ENCODE measurements at regions not wholly inside any gene's neighbourhood (a gene's known extent, or its start where the extent isn't known, plus 50 kb on each side); places are given as distances from the start of the nearest gene placed in this dataset.

- FAIRE-seq = no peak
- TF ChIP-seq CTCF (optimal IDR thresholded peaks at IDR 0.05 in 1 of 3, IDR thresholded peaks at IDR 0.05 in 1 of 3, conservative IDR thresholded peaks at IDR 0.05 in 1 of 3; ENCODE audit: extremely low read depth in 1 of 3, insufficient read depth in 2 of 3, low read length in 3 of 3) = no peak
- no peak for TF ChIP-seq EZH2 (IDR thresholded peaks at IDR 0.05; ENCODE audit: low read length)
- dilution Hi-C loops (cut with MboI; ENCODE audit: extremely low pct_ligation_motif_present, low sequenced_read_pairs) = no loop called here
These were observed 867.8 kb upstream of the CELF2 start for GRCh38 chr10:10149899-10150298.

GRCh38 chr10:10156917-10157600 is 860.6 kb upstream of the CELF2 start:
- TF ChIP-seq CTCF (optimal IDR thresholded peaks at IDR 0.05 in 1 of 3, IDR thresholded peaks at IDR 0.05 in 1 of 3, conservative IDR thresholded peaks at IDR 0.05 in 1 of 3; ENCODE audit: extremely low read depth in 1 of 3, insufficient read depth in 2 of 3, low read length in 3 of 3) (no peak), EZH2 (IDR thresholded peaks at IDR 0.05; ENCODE audit: low read length) (no peak)
- no peak for FAIRE-seq
- Histone ChIP-seq H3K27me3 (ENCODE audit: control insufficient read depth, extremely low read depth, insufficient read depth, low read length) (no peaks in the 10 kb centered on the region), H3K9ac (ENCODE audit: control insufficient read depth, extremely low read depth, insufficient read depth, low read length) (no peak overlapping the region), H3K4me1 (ENCODE audit: control insufficient read depth, extremely low read depth, insufficient read depth, low read length) (no peaks in the 10 kb centered on the region), H3K4me3 (ENCODE audit: control insufficient read depth in 2 of 3, extremely low read depth in 1 of 3, insufficient read depth in 2 of 3, low read depth in 1 of 3, low read length in 3 of 3) (no peak overlapping the region), H4K20me1 (ENCODE audit: control insufficient read depth, extremely low read depth, insufficient read depth, low read length) (no peaks in the 10 kb centered on the region), H3K4me2 (ENCODE audit: control insufficient read depth, extremely low read depth, insufficient read depth, low read depth, low read length) (no peak overlapping the region), H3K9me3 (ENCODE audit: control insufficient read depth, low read depth, low read length) (no peaks in the 10 kb centered on the region), H2AFZ (ENCODE audit: control insufficient read depth, low read length) (no peak overlapping the region), H3K36me3 (ENCODE audit: control insufficient read depth in 2 of 2, extremely low read depth in 1 of 2, insufficient read depth in 2 of 2, low read length in 2 of 2) (no peaks in the 10 kb centered on the region), H3K79me2 (ENCODE audit: control insufficient read depth, insufficient read depth, low read length) (no peaks in the 10 kb centered on the region), H3K27ac (ENCODE audit: control insufficient read depth, insufficient read depth, low read length) (no peak overlapping the region), H3K9me1 (ENCODE audit: control insufficient read depth, extremely low read depth, insufficient read depth, low read length) (no peaks in the 10 kb centered on the region)
- dilution Hi-C loops (cut with MboI; ENCODE audit: extremely low pct_ligation_motif_present, low sequenced_read_pairs) = no loop called here
- no peak for DNase-seq (ENCODE audit: low read depth, low spot score)

More at GRCh38 chr10:10149899-10150298, 867.8 kb upstream of the CELF2 start:
- H3K36me3 ChIP-seq (ENCODE audit: control insufficient read depth in 2 of 2, extremely low read depth in 1 of 2, insufficient read depth in 2 of 2, low read length in 2 of 2) = no peaks in the 10 kb centered on the region
- no peaks in the 10 kb centered on the region for H3K9me1 ChIP-seq (ENCODE audit: control insufficient read depth, extremely low read depth, insufficient read depth, low read length)
- no peak overlapping the region for H2AFZ ChIP-seq (ENCODE audit: control insufficient read depth, low read length)
- no peaks in the 10 kb centered on the region for H3K79me2 ChIP-seq (ENCODE audit: control insufficient read depth, insufficient read depth, low read length)
- H4K20me1 ChIP-seq (ENCODE audit: control insufficient read depth, extremely low read depth, insufficient read depth, low read length) = no peaks in the 10 kb centered on the region
- no peak overlapping the region for H3K9ac ChIP-seq (ENCODE audit: control insufficient read depth, extremely low read depth, insufficient read depth, low read length)
- H3K4me3 ChIP-seq (ENCODE audit: control insufficient read depth in 2 of 3, extremely low read depth in 1 of 3, insufficient read depth in 2 of 3, low read depth in 1 of 3, low read length in 3 of 3) = no peak overlapping the region
- DNase-seq (ENCODE audit: low read depth, low spot score) = no peak
- H3K4me2 ChIP-seq (ENCODE audit: control insufficient read depth, extremely low read depth, insufficient read depth, low read depth, low read length) = no peak overlapping the region
- no peaks in the 10 kb centered on the region for H3K4me1 ChIP-seq (ENCODE audit: control insufficient read depth, extremely low read depth, insufficient read depth, low read length)
- no peak overlapping the region for H3K27ac ChIP-seq (ENCODE audit: control insufficient read depth, insufficient read depth, low read length)
- no peaks in the 10 kb centered on the region for H3K27me3 ChIP-seq (ENCODE audit: control insufficient read depth, extremely low read depth, insufficient read depth, low read length)
- no peaks in the 10 kb centered on the region for H3K9me3 ChIP-seq (ENCODE audit: control insufficient read depth, low read depth, low read length)
